Ramos (cell line): ENCODE measurements at regions not wholly inside any gene's neighbourhood (a gene's known extent, or its start where the extent isn't known, plus 50 kb on each side); places are given as distances from the start of the nearest gene placed in this dataset.
"Not testable (repeated sequence)": the region's sequence is repeated elsewhere in the genome, so short reads cannot be mapped to it uniquely, and the experiment has no call there.

Experiments
- in situ Hi-C: fragments of 300-500 bp; cut with MboI; formaldehyde crosslinking; loops from one replicate; pipeline ENCODE4 v1.14.3; 2022; ENCODE audit warnings: low sequenced_read_pairs; ENCODE audit not compliant: unreplicated experiment

DNA sequence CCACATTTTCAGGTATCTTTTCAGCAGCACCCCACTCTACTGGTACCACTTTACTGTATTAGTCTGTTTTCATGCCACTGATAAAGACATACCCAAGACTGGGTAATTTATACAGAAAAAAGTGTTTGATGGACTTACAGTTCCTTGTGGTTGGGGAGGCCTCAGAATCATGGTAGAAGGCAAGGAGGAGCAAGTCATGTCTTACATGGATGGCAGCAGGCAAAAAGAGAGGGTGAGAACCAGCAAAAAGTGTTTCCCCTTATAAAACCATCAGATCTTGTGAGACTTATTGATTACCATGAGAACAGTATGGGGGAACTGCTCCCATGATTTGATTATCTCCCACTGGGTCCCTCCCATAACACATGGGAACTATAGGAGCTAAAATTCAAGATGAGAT lies 685.9 kb downstream of the NYAP2 start:
- in situ Hi-C loops: not testable (repeated sequence)

DNA sequence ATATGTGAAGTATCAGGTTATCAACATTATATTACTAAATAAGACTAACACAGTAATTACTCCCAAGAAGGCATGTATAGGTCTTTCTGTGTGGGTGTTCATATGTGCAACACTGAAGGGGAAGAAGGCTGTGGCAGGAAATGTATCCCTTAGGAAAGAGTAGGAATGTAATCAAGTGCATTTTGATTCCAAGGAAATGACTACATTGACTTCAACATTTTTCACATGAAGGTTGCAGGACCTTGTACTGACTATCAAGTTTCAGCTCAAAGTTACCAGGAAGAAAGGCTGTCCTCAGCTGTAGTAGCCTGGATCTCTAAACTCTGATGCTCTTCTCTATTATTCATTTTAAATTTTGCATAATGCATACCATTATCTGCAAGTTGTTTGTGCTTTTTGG lies 680.8 kb downstream of the NYAP2 start:
- in situ Hi-C loops: no loop called here

GRCh38 chr2:226079671-226080181 lies 680.2 kb downstream of the NYAP2 start:
- in situ Hi-C loops: no loop called here

GRCh38 chr2:226079196-226079595 lies 679.7 kb downstream of the NYAP2 start:
- in situ Hi-C loops: no loop called here

- in situ Hi-C loops: no loop called here
Observed at GRCh38 chr2:226078666-226079065, 679.2 kb downstream of the NYAP2 start.

DNA sequence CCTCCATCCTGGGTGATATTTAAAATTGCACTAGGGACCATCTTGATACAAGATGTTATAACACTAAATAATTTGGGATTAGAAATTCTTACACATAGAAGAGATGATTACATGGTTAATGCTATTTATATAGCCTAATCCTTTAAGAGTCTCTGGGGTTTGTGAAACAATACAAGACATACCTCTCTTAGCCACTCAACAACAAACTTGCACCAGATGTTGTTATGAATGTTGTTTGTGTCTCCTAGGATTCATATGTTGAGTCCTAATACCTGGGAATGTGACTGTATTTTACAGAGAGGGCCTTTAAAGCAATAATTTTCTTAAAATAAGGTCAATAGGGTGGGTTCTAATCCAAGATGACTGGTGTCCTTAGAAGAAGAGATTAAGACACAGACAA lies 678.3 kb downstream of the NYAP2 start:
- in situ Hi-C loops: no loop called here

DNA sequence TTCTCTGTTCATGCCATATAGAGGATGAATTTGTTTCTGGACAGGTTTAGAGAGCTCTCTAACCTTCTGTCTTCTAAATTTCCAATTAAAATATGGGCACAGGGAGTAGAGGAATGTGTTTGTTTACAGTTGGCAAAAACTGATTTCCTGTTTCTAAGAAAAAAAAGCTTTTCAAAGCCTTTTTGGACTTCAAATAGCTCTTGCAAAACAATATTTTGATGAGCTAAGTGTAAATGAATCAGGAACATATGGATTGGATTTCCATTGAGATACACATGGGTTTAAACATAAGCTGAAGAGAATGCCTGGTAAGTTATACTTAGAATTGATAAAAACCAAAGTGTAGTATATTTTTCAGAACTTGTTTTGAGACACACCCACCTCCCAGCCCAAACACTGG lies 677.5 kb downstream of the NYAP2 start:
- in situ Hi-C loops: no loop called here

GRCh38 chr2:226076529-226076928 lies 677.0 kb downstream of the NYAP2 start:
- in situ Hi-C loops: no loop called here

DNA sequence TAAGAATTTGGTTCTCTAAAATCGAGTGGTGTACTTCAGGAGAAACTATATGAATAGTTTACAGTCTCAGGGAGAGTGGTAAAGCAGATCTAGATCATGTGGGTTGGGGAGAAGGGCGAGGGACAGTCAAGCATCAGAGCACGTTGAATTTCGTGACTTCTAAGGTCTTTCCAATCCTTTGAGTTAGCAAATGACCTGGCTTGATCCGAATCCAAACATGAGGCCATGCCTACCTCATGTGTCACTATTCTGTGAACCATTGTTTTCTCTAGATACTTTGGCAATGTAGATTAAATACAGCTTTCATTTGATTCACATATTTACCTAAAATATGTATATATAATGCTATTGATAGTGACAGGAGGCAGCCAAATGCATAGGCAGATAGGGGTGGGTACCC lies 674.9 kb downstream of the NYAP2 start:
- in situ Hi-C loops: no loop called here

- in situ Hi-C loops: no loop called here
Observed at GRCh38 chr2:226073496-226074160, 674.1 kb downstream of the NYAP2 start.

DNA sequence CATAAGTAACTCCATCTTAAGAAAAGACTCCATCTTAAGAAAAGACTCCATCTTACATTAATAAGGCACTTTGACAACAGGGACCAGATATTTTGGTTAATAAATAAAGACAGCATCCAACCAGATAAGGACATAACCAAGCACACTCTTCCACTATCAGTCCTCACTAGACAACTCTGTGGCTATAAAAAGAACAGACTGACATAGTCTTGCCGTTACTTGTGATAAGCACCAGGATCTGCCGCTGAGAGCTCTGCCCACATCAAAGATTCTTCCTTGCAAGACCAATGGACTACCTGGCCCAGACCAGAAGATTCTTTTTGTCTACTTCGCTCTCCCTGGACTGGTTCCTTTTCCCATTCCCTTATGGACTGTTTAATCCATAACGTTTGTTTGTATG lies 667.4 kb downstream of the NYAP2 start:
- in situ Hi-C loops: no loop called here

DNA sequence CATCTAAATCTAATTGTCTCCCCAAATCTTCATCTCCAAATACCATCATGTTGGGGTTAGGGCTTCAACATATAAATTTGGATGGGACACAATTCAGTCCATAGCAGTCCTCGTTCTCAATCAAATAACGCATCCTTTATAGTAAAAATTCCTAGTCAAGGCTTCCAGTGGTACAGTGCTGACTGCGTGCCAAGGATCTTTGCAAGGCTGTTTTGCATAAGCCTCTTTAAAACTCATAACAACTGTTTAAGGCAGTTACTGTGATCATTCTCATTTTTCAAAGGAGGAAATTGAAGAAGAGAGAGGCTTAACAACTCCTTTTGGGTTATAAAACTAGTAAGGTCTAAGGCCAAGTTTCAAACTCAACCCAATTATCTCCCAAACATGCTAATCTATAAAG lies 666.9 kb downstream of the NYAP2 start:
- in situ Hi-C loops: no loop called here

- in situ Hi-C loops: no loop called here
Observed at GRCh38 chr2:226064932-226065570, 665.5 kb downstream of the NYAP2 start.

DNA sequence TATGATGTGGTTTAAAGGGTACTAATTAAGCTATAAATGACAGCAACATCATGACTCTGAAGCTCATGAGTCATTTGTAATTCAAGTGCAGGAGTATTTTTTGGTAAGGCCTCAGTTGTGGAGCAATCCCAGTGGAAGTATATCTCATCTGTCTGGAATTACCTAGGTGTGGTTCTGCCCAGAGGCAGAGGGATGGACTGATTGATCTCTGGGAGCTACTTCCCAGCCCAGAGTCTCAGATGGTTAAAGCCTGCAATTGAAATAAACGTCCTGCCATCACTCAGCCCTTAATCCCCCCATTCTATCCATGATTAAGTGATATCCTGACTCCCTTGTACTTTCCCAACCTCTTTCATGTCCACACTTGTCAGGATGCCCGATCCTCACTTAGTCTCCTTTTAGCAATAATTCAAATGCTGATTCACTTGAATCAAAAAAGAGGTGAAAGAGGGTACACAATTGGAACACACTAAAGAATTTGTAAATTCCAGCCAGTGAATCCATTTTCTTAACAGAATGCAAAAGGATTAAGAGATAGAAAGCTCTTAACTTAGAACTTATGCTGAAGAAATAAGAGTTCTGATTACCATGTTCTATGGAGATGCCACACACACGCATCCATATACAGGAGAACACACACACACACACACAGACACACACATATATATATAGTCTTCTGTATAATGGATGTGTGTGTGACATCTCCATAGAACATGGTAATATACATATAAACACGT lies 664.4 kb downstream of the NYAP2 start:
- in situ Hi-C loops: no loop called here

DNA sequence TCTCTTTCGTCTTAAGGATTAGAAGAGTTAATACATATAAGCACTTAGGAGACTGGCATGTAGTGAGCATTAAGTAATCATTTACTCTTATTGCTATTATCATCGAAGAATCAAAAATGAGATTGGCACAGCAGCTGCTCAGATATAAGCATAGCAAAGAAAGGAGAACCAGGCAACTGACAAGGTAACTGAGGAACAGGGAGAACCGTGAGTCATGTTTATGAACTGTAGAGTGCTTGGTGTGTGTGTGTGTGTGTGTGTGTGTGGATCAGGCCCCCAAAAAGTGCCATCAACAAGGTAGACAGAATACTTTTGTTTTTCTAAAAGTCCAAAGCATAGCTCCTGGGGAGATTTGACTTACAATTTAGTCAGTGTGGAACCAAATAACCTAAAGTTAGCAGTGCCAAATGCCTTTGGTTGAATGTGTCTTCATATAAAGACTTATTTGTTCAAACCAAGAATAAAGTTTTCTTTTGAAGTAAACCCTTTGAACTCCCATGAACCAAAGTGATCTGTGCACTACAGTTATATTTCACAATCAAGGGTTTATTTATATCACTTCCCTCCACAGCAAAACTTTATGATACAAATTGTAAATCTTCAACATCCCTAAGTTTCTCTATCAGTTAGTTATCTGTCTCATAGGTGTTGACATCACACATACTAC lies 660.6 kb downstream of the NYAP2 start:
- in situ Hi-C loops: no loop called here

- in situ Hi-C loops: no loop called here
Observed at GRCh38 chr2:226057914-226058313, 658.4 kb downstream of the NYAP2 start.

GRCh38 chr2:226057365-226057764 lies 657.9 kb downstream of the NYAP2 start:
- in situ Hi-C loops: no loop called here

GRCh38 chr2:226052772-226053416 lies 653.4 kb downstream of the NYAP2 start:
- in situ Hi-C loops: no loop called here

- in situ Hi-C loops: no loop called here
Observed at GRCh38 chr2:226050822-226051221, 651.3 kb downstream of the NYAP2 start.

GRCh38 chr2:226048611-226049010 lies 649.1 kb downstream of the NYAP2 start:
- in situ Hi-C loops: no loop called here
